Esophagus squamous epithelium (tissue), 5 donors: ENCODE measurements at regions not wholly inside any gene's neighbourhood (a gene's known extent, or its start where the extent isn't known, plus 50 kb on each side); places are given as distances from the start of the nearest gene placed in this dataset.

ENCODE experiments used
- DNase-seq: peaks from one replicate; lab custom pipeline; 2025; lab: John Stamatoyannopoulos, UW
- H3K27ac ChIP-seq, 4 donors: fragments of 200-600 bp; sonication (generic); one replicate each; pipeline ENCODE4 v1.5.1; 2016 to 2019; ENCODE audit warnings: mild to moderate bottlenecking in 1 of 4
- H3K27me3 ChIP-seq, 4 donors: fragments of 200-600 bp; sonication (generic); 1 replicate in 3 of 4; 2 replicates in 1 of 4; pipeline versions ENCODE4 v1.5.1 to v1.6.0; 2017 to 2021; ENCODE audit warnings: antibody characterized with exemption in 1 of 4
- H3K36me3 ChIP-seq, 3 donors: fragments of 200-600 bp; sonication (generic); one replicate each; pipeline ENCODE4 v1.5.1; 2016 to 2019
- H3K4me1 ChIP-seq, 3 donors: fragments of 200-600 bp; sonication (generic); one replicate each; pipeline ENCODE4 v1.5.1; 2017 to 2019
- H3K4me3 ChIP-seq, 4 donors: fragments of 200-600 bp; sonication (generic); 1 replicate in 3 of 4; 2 replicates in 1 of 4; pipeline ENCODE4 v1.5.1; 2016 to 2019; ENCODE audit warnings: mild to moderate bottlenecking in 2 of 4, moderate library complexity in 1 of 4
- H3K9me3 ChIP-seq, 3 donors: fragments of 200-600 bp; sonication (generic); one replicate each; pipeline ENCODE4 v1.5.1; 2016 to 2019
- POLR2A ChIP-seq, 4 donors: fragments of 450-650 bp; IDR thresholded peaks; one replicate each; pipeline ENCODE4 v1.6.1; 2017; ENCODE audit warnings: antibody characterized with exemption in 4 of 4, mild to moderate bottlenecking in 4 of 4, moderate library complexity in 3 of 4
- WGBS, 2 donors: methylation state at CpG; one replicate each; pipeline ENCODE4 v1.1.5; 2018; 5-methylcytosine and 5-hydroxymethylcytosine counted together
- intact Hi-C: fragments of 100-400 bp; cut with DNase I; formaldehyde crosslinking; loops from one replicate; pipeline ENCODE4 v1.15.0; 2022
- TF ChIP-seq, protein P1 (sequence below), 6 experiments: fragments of 450-650 bp in 4 of 6; fragments of 200-600 bp in 2 of 6; sonication (generic) in 2 of 6; IDR thresholded peaks; one replicate each; pipeline ENCODE4 v1.5.1; 2016 to 2019; ENCODE audit warnings: antibody characterized with exemption in 6 of 6, mild to moderate bottlenecking in 4 of 6, moderate library complexity in 4 of 6
- donor health status: DM: yes; HTN: yes; CAD: no.

DNA sequence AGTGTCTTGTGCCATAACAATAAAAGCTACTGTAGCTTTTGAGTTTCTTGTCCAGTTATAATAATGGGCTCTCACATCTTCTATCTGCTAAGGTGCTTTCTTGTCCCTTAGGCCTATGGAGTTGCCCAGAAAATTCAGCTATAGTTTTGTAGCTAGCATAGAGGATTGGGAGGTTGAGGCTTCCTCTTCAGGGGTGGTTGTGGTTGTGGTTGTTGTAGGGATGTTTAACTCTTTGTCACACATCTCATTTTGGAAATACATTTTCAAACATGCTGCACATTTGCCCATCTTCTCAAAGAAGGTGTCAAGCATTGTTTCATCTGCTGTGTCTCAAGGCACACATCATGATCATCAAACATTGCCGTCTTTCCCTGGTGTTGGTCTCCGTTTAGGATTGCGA lies 65.0 kb downstream of the ATXN3L start:
- Histone ChIP-seq H3K27me3 (no peaks in the 10 kb centered on the region), H3K4me3 (no peak overlapping the region), H3K9me3 (no peaks in the 10 kb centered on the region), H3K4me1 (no peaks in the 10 kb centered on the region), H3K36me3 (no peaks in the 10 kb centered on the region), H3K27ac (no peak overlapping the region)
- DNase-seq, result no peak
- WGBS, 2 donors, result 89 to 100% methylated on average over 3 of the region's 3 CpGs
- TF ChIP-seq POLR2A (IDR thresholded peaks at IDR 0.05), result no peak
- TF ChIP-seq, protein P1, sequence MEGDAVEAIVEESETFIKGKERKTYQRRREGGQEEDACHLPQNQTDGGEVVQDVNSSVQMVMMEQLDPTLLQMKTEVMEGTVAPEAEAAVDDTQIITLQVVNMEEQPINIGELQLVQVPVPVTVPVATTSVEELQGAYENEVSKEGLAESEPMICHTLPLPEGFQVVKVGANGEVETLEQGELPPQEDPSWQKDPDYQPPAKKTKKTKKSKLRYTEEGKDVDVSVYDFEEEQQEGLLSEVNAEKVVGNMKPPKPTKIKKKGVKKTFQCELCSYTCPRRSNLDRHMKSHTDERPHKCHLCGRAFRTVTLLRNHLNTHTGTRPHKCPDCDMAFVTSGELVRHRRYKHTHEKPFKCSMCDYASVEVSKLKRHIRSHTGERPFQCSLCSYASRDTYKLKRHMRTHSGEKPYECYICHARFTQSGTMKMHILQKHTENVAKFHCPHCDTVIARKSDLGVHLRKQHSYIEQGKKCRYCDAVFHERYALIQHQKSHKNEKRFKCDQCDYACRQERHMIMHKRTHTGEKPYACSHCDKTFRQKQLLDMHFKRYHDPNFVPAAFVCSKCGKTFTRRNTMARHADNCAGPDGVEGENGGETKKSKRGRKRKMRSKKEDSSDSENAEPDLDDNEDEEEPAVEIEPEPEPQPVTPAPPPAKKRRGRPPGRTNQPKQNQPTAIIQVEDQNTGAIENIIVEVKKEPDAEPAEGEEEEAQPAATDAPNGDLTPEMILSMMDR (IDR thresholded peaks at IDR 0.05), result no peak
- intact Hi-C loops, result no loop called here

DNA sequence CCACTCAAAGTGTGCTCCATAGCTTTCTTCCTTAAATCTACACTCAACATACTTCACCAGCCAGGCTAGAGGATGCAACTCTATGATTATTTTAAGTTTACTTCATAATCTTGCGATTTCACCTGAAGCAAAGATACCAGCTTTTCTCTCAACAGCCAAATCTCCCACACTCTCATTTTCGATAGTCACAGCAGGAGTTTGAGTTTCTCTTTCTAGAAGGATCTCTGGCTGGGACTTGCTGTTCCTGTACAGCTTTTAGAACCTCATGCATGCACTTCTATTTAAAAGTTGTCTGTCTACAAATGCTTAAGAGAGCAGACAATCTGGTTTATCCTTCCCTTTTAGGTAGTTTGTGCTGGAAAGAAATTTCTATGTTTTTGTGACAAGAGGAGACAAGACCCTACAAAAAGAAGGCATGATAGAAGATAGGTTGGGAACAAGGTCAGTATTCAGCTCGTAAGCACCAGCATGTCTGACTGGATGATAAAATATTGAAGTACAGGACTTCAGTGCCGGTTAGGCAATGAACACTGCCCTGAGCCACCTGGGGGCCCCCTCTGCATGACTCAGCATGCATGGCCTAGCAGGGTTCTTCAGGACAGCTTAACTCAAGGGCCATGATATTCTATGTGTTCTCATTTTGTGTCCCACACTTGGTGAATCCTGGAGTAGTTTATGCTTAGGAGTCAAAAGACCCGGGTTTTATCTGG lies 65.6 kb downstream of the ATXN3L start:
- H3K9me3 ChIP-seq, result no peaks in the 10 kb centered on the region
- no peaks in the 10 kb centered on the region for H3K4me1 ChIP-seq
- H3K27me3 ChIP-seq, result no peaks in the 10 kb centered on the region
- 60 to 74% methylated on average over 4 to 5 of the region's 5 CpGs for WGBS, 2 donors
- TF ChIP-seq POLR2A (IDR thresholded peaks at IDR 0.05), result no peak
- TF ChIP-seq, protein P1 (IDR thresholded peaks at IDR 0.05), result no peak
- intact Hi-C loops, result no loop called here
- no peak overlapping the region for H3K27ac ChIP-seq
- H3K4me3 ChIP-seq, result no peak overlapping the region
- DNase-seq, result no peak
- no peaks in the 10 kb centered on the region for H3K36me3 ChIP-seq

DNA sequence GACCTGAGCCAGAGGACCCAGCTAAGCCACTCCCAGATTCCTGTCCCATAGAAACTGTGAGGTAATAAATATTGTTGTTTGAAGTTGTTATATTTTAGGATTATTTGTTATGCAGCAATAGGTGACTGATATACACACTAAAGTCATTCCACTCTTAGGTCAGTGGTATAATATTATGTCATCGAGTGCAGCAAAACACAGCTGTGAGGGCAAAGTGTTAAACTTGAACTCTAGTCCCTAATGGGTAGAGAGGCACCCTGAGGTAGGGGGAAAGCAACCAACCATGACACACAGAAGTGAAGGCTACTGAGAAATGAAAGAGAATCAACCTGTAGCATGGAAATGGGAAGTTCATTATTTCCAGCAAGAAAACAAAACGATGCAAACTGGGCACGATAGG lies 66.6 kb downstream of the ATXN3L start:
- Histone ChIP-seq H3K27me3 (no peaks in the 10 kb centered on the region), H3K27ac (no peak overlapping the region), H3K9me3 (no peaks in the 10 kb centered on the region), H3K4me3 (no peak overlapping the region), H3K36me3 (no peaks in the 10 kb centered on the region), H3K4me1 (no peaks in the 10 kb centered on the region)
- intact Hi-C loops, result no loop called here
- 64 to 75% methylated on average over 3 of the region's 3 CpGs for WGBS, 2 donors
- TF ChIP-seq POLR2A (IDR thresholded peaks at IDR 0.05), result no peak
- TF ChIP-seq, protein P1 (IDR thresholded peaks at IDR 0.05), result no peak
- DNase-seq, result no peak

DNA sequence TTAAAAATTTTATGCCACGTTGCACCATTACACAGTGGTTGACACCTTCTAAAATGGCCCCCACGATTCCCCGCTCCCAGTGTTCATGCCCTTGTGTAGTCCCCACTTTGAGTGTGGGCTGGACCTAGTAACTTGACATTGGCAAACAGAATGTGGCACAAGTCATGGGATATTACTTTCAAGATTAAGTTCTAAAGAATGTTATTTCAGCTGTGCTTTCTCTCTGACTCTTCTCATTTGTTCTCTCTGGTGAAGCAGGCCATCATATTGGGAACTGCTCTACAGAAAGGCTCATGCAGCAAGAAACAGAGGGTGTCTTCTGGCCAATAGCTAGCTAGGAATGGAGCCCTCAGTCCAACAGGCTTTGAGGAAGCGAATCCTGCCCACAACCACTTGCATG lies 67.1 kb downstream of the ATXN3L start:
- Histone ChIP-seq H3K4me3 (no peak overlapping the region), H3K9me3 (no peaks in the 10 kb centered on the region), H3K4me1 (no peaks in the 10 kb centered on the region), H3K36me3 (no peaks in the 10 kb centered on the region), H3K27ac (no peak overlapping the region), H3K27me3 (no peaks in the 10 kb centered on the region)
- 78 to 90% methylated on average over 4 of the region's 4 CpGs for WGBS, 2 donors
- intact Hi-C loops, result no loop called here
- no peak for DNase-seq
- TF ChIP-seq, protein P1 (IDR thresholded peaks at IDR 0.05), result no peak
- TF ChIP-seq POLR2A (IDR thresholded peaks at IDR 0.05), result no peak

DNA sequence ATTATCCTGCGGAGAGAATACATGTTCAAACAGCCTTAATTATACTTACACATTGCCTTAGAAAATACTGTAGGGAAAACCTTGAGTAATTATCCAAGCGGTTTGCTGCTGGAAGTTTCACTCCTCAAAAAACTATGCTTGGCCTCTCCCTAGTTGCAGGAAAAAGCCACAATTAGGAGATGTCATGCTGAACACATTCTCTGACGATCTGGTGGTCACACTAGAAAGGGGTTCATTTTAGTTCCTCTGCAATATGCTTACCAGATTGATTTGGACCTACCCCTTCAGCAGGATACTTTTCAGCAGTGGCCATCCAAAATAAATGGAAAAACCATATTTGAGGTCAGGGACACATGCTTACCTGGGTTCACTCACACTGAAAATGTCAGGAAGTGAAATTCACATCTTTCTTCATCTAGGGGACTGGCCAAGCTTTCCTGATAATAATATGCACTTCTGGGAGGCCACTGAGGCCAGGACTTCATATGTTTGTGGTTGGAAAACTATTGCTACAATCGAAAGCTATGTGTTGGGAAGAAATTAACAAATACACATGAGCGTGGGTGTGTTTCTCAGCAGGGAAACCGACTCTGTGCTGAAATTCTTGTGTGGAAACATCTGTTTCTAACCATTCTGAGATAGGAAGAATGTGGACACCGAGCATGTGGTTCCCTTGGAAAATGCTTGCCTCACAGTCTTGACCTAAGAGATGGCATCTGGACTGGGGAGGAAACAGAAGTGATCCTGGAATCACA lies 68.8 kb downstream of the ATXN3L start:
- no peaks in the 10 kb centered on the region for H3K27me3 ChIP-seq
- no peaks in the 10 kb centered on the region for H3K36me3 ChIP-seq
- intact Hi-C loops, result no loop called here
- no peak overlapping the region for H3K4me3 ChIP-seq
- no peak for DNase-seq
- H3K27ac ChIP-seq, result peak overlapping the region in 2 of 4 donors; percentile 29 to 55
- TF ChIP-seq, protein P1 (IDR thresholded peaks at IDR 0.05), result no peak
- TF ChIP-seq POLR2A (IDR thresholded peaks at IDR 0.05), result no peak
- WGBS, 2 donors, result 57 to 65% methylated on average over 7 of the region's 7 CpGs
- H3K9me3 ChIP-seq, result no peaks in the 10 kb centered on the region
- H3K4me1 ChIP-seq, result no peaks in the 10 kb centered on the region
